ENCODE measurements at regions not wholly inside any gene's neighbourhood (a gene's known extent, or its start where the extent isn't known, plus 50 kb on each side); places are given as distances from the start of the nearest gene placed in this dataset.

DNA sequence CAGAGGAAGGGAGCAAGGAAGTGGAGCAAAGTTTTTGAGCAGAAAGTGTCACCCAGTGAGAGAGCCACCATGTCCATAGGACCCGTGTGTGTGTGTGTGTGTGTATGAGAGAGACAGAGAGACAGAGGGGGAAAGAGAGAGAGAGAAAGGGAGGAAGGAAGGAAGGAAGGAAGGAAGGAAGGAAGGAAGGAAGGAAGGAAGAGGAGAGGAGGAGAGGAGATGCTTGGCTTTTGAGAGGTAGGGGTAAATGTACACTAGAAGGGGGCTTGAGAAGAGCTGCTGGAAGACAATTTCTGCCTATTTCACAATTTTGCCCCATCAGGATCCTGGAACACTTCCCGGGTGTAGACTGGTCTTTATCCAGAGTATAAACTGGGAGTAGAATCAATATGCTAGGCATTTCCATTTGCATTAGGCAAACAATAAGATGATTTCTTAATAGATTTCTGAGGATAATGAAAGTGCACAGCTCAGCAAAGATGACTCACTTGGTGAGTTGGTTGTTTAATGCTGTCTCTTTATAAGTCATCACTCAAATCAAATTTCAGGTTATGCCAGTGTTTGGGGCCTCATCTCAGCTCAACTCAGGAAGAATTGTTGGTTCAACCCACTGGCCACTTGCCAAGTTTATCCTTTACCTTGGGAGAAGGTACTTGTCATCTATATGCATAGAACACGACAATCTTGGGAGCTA is 70.0 kb upstream of the FAM13C start:
- TF ChIP-seq, protein P1, sequence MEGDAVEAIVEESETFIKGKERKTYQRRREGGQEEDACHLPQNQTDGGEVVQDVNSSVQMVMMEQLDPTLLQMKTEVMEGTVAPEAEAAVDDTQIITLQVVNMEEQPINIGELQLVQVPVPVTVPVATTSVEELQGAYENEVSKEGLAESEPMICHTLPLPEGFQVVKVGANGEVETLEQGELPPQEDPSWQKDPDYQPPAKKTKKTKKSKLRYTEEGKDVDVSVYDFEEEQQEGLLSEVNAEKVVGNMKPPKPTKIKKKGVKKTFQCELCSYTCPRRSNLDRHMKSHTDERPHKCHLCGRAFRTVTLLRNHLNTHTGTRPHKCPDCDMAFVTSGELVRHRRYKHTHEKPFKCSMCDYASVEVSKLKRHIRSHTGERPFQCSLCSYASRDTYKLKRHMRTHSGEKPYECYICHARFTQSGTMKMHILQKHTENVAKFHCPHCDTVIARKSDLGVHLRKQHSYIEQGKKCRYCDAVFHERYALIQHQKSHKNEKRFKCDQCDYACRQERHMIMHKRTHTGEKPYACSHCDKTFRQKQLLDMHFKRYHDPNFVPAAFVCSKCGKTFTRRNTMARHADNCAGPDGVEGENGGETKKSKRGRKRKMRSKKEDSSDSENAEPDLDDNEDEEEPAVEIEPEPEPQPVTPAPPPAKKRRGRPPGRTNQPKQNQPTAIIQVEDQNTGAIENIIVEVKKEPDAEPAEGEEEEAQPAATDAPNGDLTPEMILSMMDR (IDR thresholded peaks at IDR 0.05; ENCODE audit: low read depth, low read length) = no peak
- TF ChIP-seq EZH2phosphoT487 (IDR thresholded peaks at IDR 0.05; ENCODE audit: low read depth) = no peak

All from OCI-LY3 (cell line).